ENCODE measurements at regions not wholly inside any gene's neighbourhood (a gene's known extent, or its start where the extent isn't known, plus 50 kb on each side); places are given as distances from the start of the nearest gene placed in this dataset.

GRCh38 chr2:15889442-15890123, 50.8 kb upstream of the MYCN start:
- H3K27ac Mint-ChIP-seq: no peak overlapping the region
- DNase-seq (no peak), ATAC-seq (no peak)
- H3K4me1 Mint-ChIP-seq: no peaks in the 10 kb centered on the region
- H3K9me3 ChIP-seq (ENCODE audit: control insufficient read depth, low read length, poor library complexity, severe bottlenecking): no peaks in the 10 kb centered on the region
- H3K36me3 Mint-ChIP-seq (ENCODE audit: low read depth): no peaks in the 10 kb centered on the region
- H3K27me3 Mint-ChIP-seq: peaks cover 13% of the 10 kb centered on the region
- H3K4me3 Mint-ChIP-seq: no peak overlapping the region

GRCh38 chr2:15890124-15890754, 50.1 kb upstream of the MYCN start:
- Mint-ChIP-seq H3K27ac (no peak overlapping the region), H3K4me3 (no peak overlapping the region), H3K27me3 (peaks cover 13% of the 10 kb centered on the region), H3K36me3 (ENCODE audit: low read depth) (no peaks in the 10 kb centered on the region), H3K4me1 (no peaks in the 10 kb centered on the region)
- H3K9me3 ChIP-seq (ENCODE audit: control insufficient read depth, low read length, poor library complexity, severe bottlenecking): no peaks in the 10 kb centered on the region
- no peak for ATAC-seq
- DNase-seq: no peak
